HepG2 (cell line): ENCODE measurements at regions not wholly inside any gene's neighbourhood (a gene's known extent, or its start where the extent isn't known, plus 50 kb on each side); places are given as distances from the start of the nearest gene placed in this dataset.

Experiments used
- ATAC-seq: fragments of 200-7000 bp; cut with Tn5 transposase; 3 replicates; pipeline ENCODE4 v1.9.1; 2020; ENCODE audit warnings: mild to moderate bottlenecking, moderate library complexity
- BruUV-seq: library from RNA; stranded (reverse); fragments of 400-500 nt; replicated peaks from 2 replicates; lab custom pipeline; 2021; lab: Mats Ljungman, UMichigan
- CTCF ChIA-PET: fragments of 300-600 bp; formaldehyde crosslinking; extraction: SDS; loops from one replicate; lab custom pipeline; 2021; ENCODE audit warnings: low total read pairs, inconsistent platforms, low intra/inter-chr PET ratio; lab: Yijun Ruan, JAX
- POLR2A ChIA-PET: fragments of 350-600 bp; sonication (Branson Sonifier 250); formaldehyde crosslinking; loops from one replicate; lab custom pipeline; 2020; ENCODE audit warnings: antibody characterized with exemption, inconsistent platforms; lab: Yijun Ruan, JAX
- DNase-seq: peaks from one replicate; pipeline ENCODE4 v3.0.0-alpha.2; 2015; ENCODE audit warnings: low spot score
- FAIRE-seq: peaks from 3 replicates; lab custom pipeline; 2011; peaks lifted over from hg19 to GRCh38; lab: Jason Lieb, UNC
- H2AFZ ChIP-seq: one replicate; pipeline ENCODE4 v1.6.1; 2011; ENCODE audit warnings: low read length, inconsistent platforms
- H3K27ac ChIP-seq: fragments of 300-600 bp; 3 replicates; pipeline ENCODE4 v1.8.0; 2011; ENCODE audit warnings: mixed run types, mild to moderate bottlenecking, mixed read lengths, low read length, inconsistent platforms; ENCODE audit not compliant: insufficient read depth; ENCODE audit errors: extremely low read length
- H3K27me3 ChIP-seq, 2 experiments: fragments of 200-600 bp in 1 of 2; 2 replicates in 1 of 2; 3 replicates in 1 of 2; pipeline versions ENCODE4 v1.6.0 to v1.8.0; 2011; ENCODE audit warnings: low read length in 2 of 2, mild to moderate bottlenecking in 2 of 2, moderate library complexity in 2 of 2, inconsistent platforms in 1 of 2; ENCODE audit not compliant: insufficient read depth in 2 of 2, control insufficient read depth in 1 of 2
- H3K36me3 ChIP-seq, 2 experiments: fragments of 200-600 bp in 1 of 2; replicated peaks in 1 of 2; 2 replicates in 1 of 2; 3 replicates in 1 of 2; pipeline versions ENCODE4 v1.5.1 to v1.8.0; 2011; ENCODE audit warnings: low read length in 2 of 2, inconsistent platforms in 1 of 2; ENCODE audit not compliant: insufficient read depth in 2 of 2, control insufficient read depth in 1 of 2
- H3K4me1 ChIP-seq: 2 replicates; pipeline ENCODE4 v1.5.1; 2012; ENCODE audit warnings: low read length, inconsistent platforms; ENCODE audit not compliant: insufficient read depth
- H3K4me2 ChIP-seq: 2 replicates; pipeline ENCODE4 v1.6.0; 2011; ENCODE audit warnings: low read depth, low read length, inconsistent platforms
- H3K4me3 ChIP-seq, 3 experiments: fragments of 200-600 bp in 1 of 3; sonication (generic), shearing (Covaris generic) in 1 of 3; replicated peaks in 1 of 3; 2 replicates each; pipeline ENCODE4 v1.5.1; 2011 to 2016; ENCODE audit warnings: low read length in 3 of 3, inconsistent platforms in 2 of 3, low read depth in 2 of 3, mild to moderate bottlenecking in 2 of 3, control low read depth in 1 of 3, mixed read lengths in 1 of 3; ENCODE audit not compliant: insufficient read depth in 1 of 3
- H3K79me2 ChIP-seq: one replicate; pipeline ENCODE4 v1.6.1; 2011; ENCODE audit warnings: low read length, inconsistent platforms; ENCODE audit not compliant: insufficient read depth
- H3K9ac ChIP-seq: 2 replicates; pipeline ENCODE4 v1.6.0; 2011; ENCODE audit warnings: mild to moderate bottlenecking, low read depth, low read length, inconsistent platforms; ENCODE audit not compliant: insufficient read depth
- H3K9me3 ChIP-seq: 2 replicates; pipeline ENCODE4 v1.5.1; 2012; ENCODE audit warnings: mild to moderate bottlenecking, low read length
- H4K20me1 ChIP-seq: 2 replicates; pipeline ENCODE4 v1.6.0; 2011; ENCODE audit warnings: inconsistent platforms, mild to moderate bottlenecking, low read length, moderate library complexity; ENCODE audit not compliant: insufficient read depth
- ESRRA ChIP-seq: sonication (generic); formaldehyde crosslinking; IDR thresholded peaks from 2 replicates; pipeline ENCODE4 v1.5.1; 2020; ENCODE audit warnings: mild to moderate bottlenecking, low read depth, missing genetic modification reagents
- FOXP1 ChIP-seq, 2 experiments: fragments of 450-650 bp in 1 of 2; IDR thresholded peaks; 2 replicates each; pipeline ENCODE4 v1.6.1; 2017 to 2018; ENCODE audit warnings: antibody characterized with exemption in 1 of 2
- GABPB1 ChIP-seq: IDR thresholded peaks from 2 replicates; pipeline ENCODE4 v1.6.1; 2016; ENCODE audit warnings: mild to moderate bottlenecking, missing genetic modification reagents, moderate library complexity, missing compliant biosample characterization
- IRF2 ChIP-seq: IDR thresholded peaks from 2 replicates; pipeline ENCODE4 v1.6.1; 2018; ENCODE audit warnings: missing genetic modification reagents, missing compliant biosample characterization
- MXD3 ChIP-seq: IDR thresholded peaks from 2 replicates; pipeline ENCODE4 v1.6.1; 2016; ENCODE audit warnings: mild to moderate bottlenecking, missing biosample characterization, missing genetic modification reagents
- PHF8 ChIP-seq: sonication (generic); formaldehyde crosslinking; IDR thresholded peaks from 2 replicates; pipeline ENCODE4 v1.5.0; 2020; ENCODE audit warnings: missing genetic modification reagents
- POGK ChIP-seq: sonication (generic); formaldehyde crosslinking; conservative IDR thresholded peaks from 2 replicates; pipeline ENCODE4 v1.8.0; 2022; ENCODE audit warnings: mild to moderate bottlenecking, moderate library complexity, missing genetic modification reagents
- RBFOX2 ChIP-seq: fragments of 200-400 bp; formaldehyde crosslinking; IDR thresholded peaks from 2 replicates; pipeline ENCODE4 v1.6.1; 2017; ENCODE audit warnings: low read depth, mild to moderate bottlenecking, low read length
- SMC3 ChIP-seq: IDR thresholded peaks from 2 replicates; pipeline ENCODE4 v1.6.1; 2011; ENCODE audit warnings: low read length, improper control_type of control experiment
- ZBED4 ChIP-seq: sonication (generic); formaldehyde crosslinking; IDR thresholded peaks from 2 replicates; pipeline ENCODE4 v1.4.0; 2020; ENCODE audit warnings: missing genetic modification reagents, borderline replicate concordance
- ZFX ChIP-seq: sonication (generic); formaldehyde crosslinking; IDR thresholded peaks from 2 replicates; pipeline ENCODE4 v1.4.0; 2020; ENCODE audit warnings: mild to moderate bottlenecking, low read depth, missing genetic modification reagents, moderate library complexity
- ZFY ChIP-seq: sonication (generic); formaldehyde crosslinking; IDR thresholded peaks from 2 replicates; pipeline ENCODE4 v1.4.0; 2020; ENCODE audit warnings: missing genetic modification reagents
- ZNF644 ChIP-seq: IDR thresholded peaks from 2 replicates; pipeline ENCODE4 v1.6.1; 2016; ENCODE audit warnings: low read depth
- ZNF687 ChIP-seq: sonication (generic); formaldehyde crosslinking; IDR thresholded peaks from 2 replicates; pipeline ENCODE4 v1.5.1; 2020; ENCODE audit warnings: mild to moderate bottlenecking, missing genetic modification reagents, moderate library complexity
- WGBS: methylation state at CpG from one replicate; pipeline ENCODE4 v1.1.6; 2017; ENCODE audit warnings: low lambda C conversion rate; 5-methylcytosine and 5-hydroxymethylcytosine counted together
- in situ Hi-C: cut with HindIII; loops from 2 replicates; pipeline ENCODE4 v1.10.0; 2017; ENCODE audit warnings: low pct_unique_long_range_greater_than_20kb; ENCODE audit not compliant: extremely low pct_ligation_motif_present
- intact Hi-C: fragments of 100-400 bp; cut with micrococcal nuclease; formaldehyde crosslinking; loops from one replicate; pipeline ENCODE4 v1.10.0; 2022; ENCODE audit not compliant: unreplicated experiment

GRCh38 chr12:3432176-3432742, 58.7 kb upstream of the PRMT8 start:
- Histone ChIP-seq H3K4me3 (peak overlapping the region; percentile 40 to 66 (median 58)), H3K27ac (no peak overlapping the region), H3K79me2 (no peaks in the 10 kb centered on the region), H4K20me1 (no peaks in the 10 kb centered on the region), H3K27me3 (peaks cover 0 to 30% of the 10 kb centered on the region in 2 experiments; a peak in 2 of 5 replicates), H3K4me2 (peak overlapping the region; percentile 79), H3K36me3 (no peaks in the 10 kb centered on the region), H2AFZ (peak overlapping the region; percentile 77), H3K9ac (no peak overlapping the region), H3K9me3 (no peaks in the 10 kb centered on the region), H3K4me1 (no peaks in the 10 kb centered on the region)
- CTCF ChIA-PET = no interaction called here
- POLR2A ChIA-PET = no interaction called here
- DNase-seq (peak; percentile 14), FAIRE-seq (no peak), ATAC-seq (peak; percentile 84)
- in situ Hi-C loops (no loop called here), intact Hi-C loops (no loop called here)
- no TSS peak for BruUV-seq
- WGBS = 15% methylated on average over 7 of the region's 7 CpGs
- TF ChIP-seq ZNF687 (CRISPR knock-in tag) (0 out of 2 replicates have a peak, but pooled peaks have one; percentile 16), ZFX (CRISPR knock-in tag) (peak; percentile 62; the same call in 1 of the 2 replicates), SMC3 (no peak), GABPB1 (CRISPR knock-in tag) (peak; percentile 47; the same call in 1 of the 2 replicates), ZFY (peak; percentile 54; the same call in 1 of the 2 replicates), ESRRA (CRISPR knock-in tag) (no peak), MXD3 (no peak), FOXP1 (IDR thresholded peaks at IDR 0.05) (no peak), FOXP1 (CRISPR knock-in tag; IDR thresholded peaks at IDR 0.05) (no peak), ZBED4 (CRISPR knock-in tag) (no peak), RBFOX2 (no peak), PHF8 (CRISPR knock-in tag) (peak; percentile 39; the same call in 1 of the 2 replicates), IRF2 (CRISPR knock-in tag) (peak; percentile 96), POGK (CRISPR knock-in tag) (0 out of 2 replicates have a peak, but pooled peaks have one; percentile 42), ZNF644 (CRISPR knock-in tag) (0 out of 2 replicates have a peak, but pooled peaks have one; percentile 8)
